ENCODE measurements at regions not wholly inside any gene's neighbourhood (a gene's known extent, or its start where the extent isn't known, plus 50 kb on each side); places are given as distances from the start of the nearest gene placed in this dataset.
A peak's percentile ranks its signal among the peaks of the same experiment; 100 is the strongest.

- no peaks in the 10 kb centered on the region for H4K20me1 ChIP-seq (ENCODE audit: control insufficient read depth, extremely low read depth, insufficient read depth, low read length)
- no peak overlapping the region for H3K9ac ChIP-seq (ENCODE audit: insufficient read depth, low read length)
- H3K79me2 ChIP-seq (ENCODE audit: control insufficient read depth, insufficient read depth, low read length), result no peaks in the 10 kb centered on the region
- DNase-seq (ENCODE audit: low read depth in 2 of 2), result peak in 1 of 2 donors; percentile 63
- TF ChIP-seq CTCF (conservative IDR thresholded peaks at IDR 0.05 in 1 of 2, IDR thresholded peaks at IDR 0.05 in 1 of 2; ENCODE audit: low read depth in 1 of 2, low read length in 2 of 2) (no peak), EZH2 (IDR thresholded peaks at IDR 0.05; ENCODE audit: low read length, missing control alignments) (no peak)
- no peak overlapping the region for H2AFZ ChIP-seq (ENCODE audit: low read length)
- no peak overlapping the region for H3K27ac ChIP-seq (ENCODE audit: insufficient read depth, low read length)
- no peak overlapping the region for H3K4me3 ChIP-seq (replicated peaks in 1 of 4; ENCODE audit: control extremely low read depth in 1 of 4, insufficient read depth in 1 of 4, low read depth in 3 of 4, low read length in 4 of 4)
- no peaks in the 10 kb centered on the region for H3K9me3 ChIP-seq (ENCODE audit: control insufficient read depth, insufficient read depth, low read depth, low read length)
- H3K27me3 ChIP-seq (ENCODE audit: control insufficient read depth, insufficient read depth, low read length), result no peaks in the 10 kb centered on the region
- no peak overlapping the region for H3K4me2 ChIP-seq (ENCODE audit: extremely low read depth, insufficient read depth, low read length)
- H3K36me3 ChIP-seq (ENCODE audit: control insufficient read depth, insufficient read depth, low read length), result no peaks in the 10 kb centered on the region
- no peaks in the 10 kb centered on the region for H3K4me1 ChIP-seq (ENCODE audit: control insufficient read depth, extremely low read depth, insufficient read depth, low read length)
Measured at GRCh38 chr3:115226844-115227445, 79.9 kb upstream of the ZBTB20 start.

GRCh38 chr3:115227461-115227860 lies 80.4 kb upstream of the ZBTB20 start:
- H3K9ac ChIP-seq (ENCODE audit: insufficient read depth, low read length), result no peak overlapping the region
- no peak overlapping the region for H3K4me2 ChIP-seq (ENCODE audit: extremely low read depth, insufficient read depth, low read length)
- TF ChIP-seq EZH2 (IDR thresholded peaks at IDR 0.05; ENCODE audit: low read length, missing control alignments) (no peak), CTCF (conservative IDR thresholded peaks at IDR 0.05 in 1 of 2, IDR thresholded peaks at IDR 0.05 in 1 of 2; ENCODE audit: low read depth in 1 of 2, low read length in 2 of 2) (no peak)
- no peaks in the 10 kb centered on the region for H3K36me3 ChIP-seq (ENCODE audit: control insufficient read depth, insufficient read depth, low read length)
- no peak overlapping the region for H3K27ac ChIP-seq (ENCODE audit: insufficient read depth, low read length)
- no peak overlapping the region for H2AFZ ChIP-seq (ENCODE audit: low read length)
- peak in 1 of 2 donors; percentile 12 for DNase-seq (ENCODE audit: low read depth in 2 of 2)
- no peaks in the 10 kb centered on the region for H4K20me1 ChIP-seq (ENCODE audit: control insufficient read depth, extremely low read depth, insufficient read depth, low read length)
- no peaks in the 10 kb centered on the region for H3K9me3 ChIP-seq (ENCODE audit: control insufficient read depth, insufficient read depth, low read depth, low read length)
- H3K4me1 ChIP-seq (ENCODE audit: control insufficient read depth, extremely low read depth, insufficient read depth, low read length), result no peaks in the 10 kb centered on the region
- H3K27me3 ChIP-seq (ENCODE audit: control insufficient read depth, insufficient read depth, low read length), result no peaks in the 10 kb centered on the region
- no peaks in the 10 kb centered on the region for H3K79me2 ChIP-seq (ENCODE audit: control insufficient read depth, insufficient read depth, low read length)
- no peak overlapping the region for H3K4me3 ChIP-seq (replicated peaks in 1 of 4; ENCODE audit: control extremely low read depth in 1 of 4, insufficient read depth in 1 of 4, low read depth in 3 of 4, low read length in 4 of 4)

- no peaks in the 10 kb centered on the region for H3K79me2 ChIP-seq (ENCODE audit: control insufficient read depth, insufficient read depth, low read length)
- DNase-seq (ENCODE audit: low read depth in 2 of 2), result peak in 1 of 2 donors; percentile 10
- no peaks in the 10 kb centered on the region for H3K27me3 ChIP-seq (ENCODE audit: control insufficient read depth, insufficient read depth, low read length)
- H2AFZ ChIP-seq (ENCODE audit: low read length), result no peak overlapping the region
- H4K20me1 ChIP-seq (ENCODE audit: control insufficient read depth, extremely low read depth, insufficient read depth, low read length), result no peaks in the 10 kb centered on the region
- H3K9ac ChIP-seq (ENCODE audit: insufficient read depth, low read length), result no peak overlapping the region
- H3K4me1 ChIP-seq (ENCODE audit: control insufficient read depth, extremely low read depth, insufficient read depth, low read length), result no peaks in the 10 kb centered on the region
- no peak overlapping the region for H3K4me2 ChIP-seq (ENCODE audit: extremely low read depth, insufficient read depth, low read length)
- no peaks in the 10 kb centered on the region for H3K36me3 ChIP-seq (ENCODE audit: control insufficient read depth, insufficient read depth, low read length)
- TF ChIP-seq EZH2 (IDR thresholded peaks at IDR 0.05; ENCODE audit: low read length, missing control alignments) (no peak), CTCF (conservative IDR thresholded peaks at IDR 0.05 in 1 of 2, IDR thresholded peaks at IDR 0.05 in 1 of 2; ENCODE audit: low read depth in 1 of 2, low read length in 2 of 2) (no peak)
- H3K9me3 ChIP-seq (ENCODE audit: control insufficient read depth, insufficient read depth, low read depth, low read length), result no peaks in the 10 kb centered on the region
- H3K4me3 ChIP-seq (replicated peaks in 1 of 4; ENCODE audit: control extremely low read depth in 1 of 4, insufficient read depth in 1 of 4, low read depth in 3 of 4, low read length in 4 of 4), result no peak overlapping the region
- no peak overlapping the region for H3K27ac ChIP-seq (ENCODE audit: insufficient read depth, low read length)
Measured at GRCh38 chr3:115228266-115228665, 81.2 kb upstream of the ZBTB20 start.
